NAMALWA (cell line): ENCODE measurements at regions not wholly inside any gene's neighbourhood (a gene's known extent, or its start where the extent isn't known, plus 50 kb on each side); places are given as distances from the start of the nearest gene placed in this dataset.
"Not testable (repeated sequence)": the region's sequence is repeated elsewhere in the genome, so short reads cannot be mapped to it uniquely, and the experiment has no call there.

Source experiments
- DNase-seq: peaks from one replicate; pipeline ENCODE4 v3.0.0-alpha.2; 2015; ENCODE audit warnings: low spot score

GRCh38 chr2:145386973-145387372 is 867.1 kb upstream of the ZEB2 start:
- DNase-seq = no peak

DNA sequence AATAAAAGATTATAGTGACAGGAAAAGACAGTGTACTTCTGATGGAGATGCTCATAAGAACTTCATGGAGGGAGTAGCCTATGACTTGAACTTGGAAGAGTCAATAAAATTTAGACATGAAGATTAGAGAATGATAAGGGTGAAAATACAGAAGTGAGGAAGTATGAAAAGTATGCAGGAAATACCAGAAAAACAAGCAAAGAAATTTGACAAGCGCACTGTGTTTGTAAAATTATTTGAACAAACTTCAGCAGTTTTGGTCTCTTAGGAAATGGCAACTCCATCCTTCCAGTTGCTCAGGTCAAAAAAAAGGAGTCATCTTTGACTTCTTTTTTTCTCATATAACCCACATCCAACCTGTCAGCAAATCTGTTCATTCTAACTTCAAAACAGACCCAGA is 864.0 kb upstream of the ZEB2 start:
- DNase-seq = no peak

GRCh38 chr2:145380436-145381017 is 860.6 kb upstream of the ZEB2 start:
- DNase-seq = no peak

GRCh38 chr2:145379934-145380333 is 860.0 kb upstream of the ZEB2 start:
- DNase-seq = no peak

DNA sequence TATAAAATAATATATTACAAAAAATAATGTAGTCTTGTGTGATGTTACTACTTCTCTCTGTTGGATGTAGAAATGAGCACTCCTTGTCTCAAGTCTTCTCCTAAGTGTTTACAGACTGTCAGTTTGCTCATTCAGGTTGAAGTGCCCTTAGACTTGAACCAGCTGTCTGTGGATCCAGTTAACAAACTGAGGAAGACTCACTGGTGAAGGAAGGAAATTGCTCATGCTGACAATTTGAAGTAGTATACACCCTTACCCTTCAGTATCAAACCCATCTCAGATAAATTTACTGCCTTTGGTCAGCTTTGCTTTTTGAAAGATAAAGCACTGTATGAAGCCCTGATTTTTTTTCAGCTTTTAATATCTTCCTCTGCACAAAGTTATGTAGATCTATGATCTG is 854.2 kb upstream of the ZEB2 start:
- DNase-seq = no peak

GRCh38 chr2:145367334-145367733 is 847.4 kb upstream of the ZEB2 start:
- not testable (repeated sequence) for DNase-seq

DNA sequence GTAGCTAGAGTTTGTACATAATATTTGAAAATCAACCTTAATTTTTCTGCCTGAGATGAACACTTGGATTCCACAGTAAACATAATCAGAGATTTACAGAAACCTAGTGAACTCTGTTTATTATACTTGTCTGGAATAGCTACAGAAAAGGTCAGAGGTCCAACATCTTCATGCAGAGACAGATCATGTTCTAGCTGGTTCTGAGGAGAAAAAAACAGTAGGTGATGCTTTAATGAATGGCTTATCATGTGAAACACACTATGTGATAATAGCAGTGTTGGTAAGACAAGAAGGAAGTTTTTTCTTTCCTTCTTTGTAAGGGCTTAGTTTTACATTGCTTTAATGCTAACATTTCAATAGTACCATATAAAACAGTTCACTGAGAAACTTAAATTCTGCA is 846.4 kb upstream of the ZEB2 start:
- no peak for DNase-seq

GRCh38 chr2:145360129-145360790 is 840.3 kb upstream of the ZEB2 start:
- no peak for DNase-seq

DNA sequence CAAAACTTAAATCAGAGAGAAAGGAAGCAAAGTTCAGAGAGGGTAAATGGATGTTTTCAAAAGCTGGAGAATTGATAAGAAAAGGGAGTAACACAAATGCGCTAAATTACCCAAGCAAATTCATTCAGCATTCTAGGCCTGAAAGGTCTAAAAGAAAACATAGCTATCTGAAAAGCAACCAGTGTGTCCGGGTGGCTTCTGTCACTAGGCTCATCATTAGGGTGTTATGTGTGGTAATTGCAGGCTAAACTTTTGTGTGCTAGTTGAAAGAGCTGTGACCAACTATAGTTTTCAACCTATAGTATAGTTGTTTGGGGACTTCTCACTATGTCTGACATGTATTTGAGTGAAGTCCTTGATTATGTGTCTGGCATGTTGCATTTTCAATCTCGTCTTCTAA is 839.6 kb upstream of the ZEB2 start:
- no peak for DNase-seq

DNA sequence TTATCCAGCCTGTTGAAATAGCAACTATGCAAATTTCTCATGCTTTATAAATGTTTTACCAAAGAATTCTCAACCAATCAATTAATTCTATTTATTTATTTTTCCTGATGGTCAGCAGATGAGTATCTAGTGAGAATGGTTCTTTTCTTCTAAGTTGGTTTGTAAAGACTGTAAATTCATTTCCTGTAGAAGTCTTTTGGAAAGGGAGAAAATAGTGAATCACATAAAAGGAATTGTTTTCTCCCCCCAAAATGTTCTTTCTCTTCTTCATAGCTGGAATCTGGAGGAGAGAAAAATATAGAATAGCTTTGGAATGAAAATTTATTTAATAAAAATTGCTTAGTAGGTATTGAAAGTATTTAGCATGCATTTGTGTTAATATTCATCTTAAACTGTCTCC is 836.1 kb upstream of the ZEB2 start:
- DNase-seq = no peak

- DNase-seq = no peak
Measured at GRCh38 chr2:145352484-145352883, 832.6 kb upstream of the ZEB2 start.

DNA sequence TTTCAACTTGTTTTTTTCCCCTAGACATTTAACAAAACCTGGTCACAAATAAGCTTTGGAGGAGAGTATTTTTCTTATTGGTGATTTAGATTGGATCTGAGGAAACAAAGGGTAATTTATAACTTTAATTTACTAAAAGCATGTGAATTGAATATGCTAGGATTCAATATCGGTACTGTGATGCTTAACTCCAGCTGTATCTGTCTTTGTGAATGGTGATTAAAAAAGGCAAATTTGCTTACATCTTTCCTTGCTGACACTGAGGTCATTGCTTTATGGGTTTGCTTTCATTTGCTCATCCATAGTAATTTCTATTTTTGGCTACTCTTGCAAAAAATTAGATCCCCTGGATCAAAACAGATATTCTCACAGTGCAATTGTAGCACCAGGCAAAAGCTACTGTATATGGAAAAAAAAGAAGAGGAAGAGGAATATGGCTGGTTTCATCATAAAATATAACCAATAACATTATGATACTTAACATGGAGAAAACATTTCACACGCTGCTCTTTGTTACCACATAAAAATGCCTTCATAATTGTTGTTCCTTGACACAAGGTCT is 832.0 kb upstream of the ZEB2 start:
- no peak for DNase-seq

DNA sequence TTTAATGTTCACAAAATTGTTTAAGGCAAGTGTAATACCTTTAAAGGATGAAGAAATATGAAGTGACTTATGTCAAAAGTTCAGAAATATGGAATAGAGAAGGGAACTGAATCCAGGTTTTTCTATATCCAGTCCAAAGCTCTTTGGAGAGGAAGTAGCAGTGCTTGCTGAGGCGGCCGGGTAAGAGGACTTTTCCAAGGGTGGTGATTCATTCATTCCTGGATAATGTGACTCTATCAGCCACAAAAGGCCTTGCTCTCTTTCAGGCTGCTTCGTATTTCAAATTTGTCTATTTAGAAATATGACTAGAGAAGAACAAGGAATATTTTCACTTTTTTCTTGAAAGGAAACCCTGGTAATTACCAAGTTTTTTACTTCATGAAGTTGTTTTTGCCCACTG is 830.1 kb upstream of the ZEB2 start:
- DNase-seq = no peak

GRCh38 chr2:145344076-145344724 is 824.3 kb upstream of the ZEB2 start:
- DNase-seq = no peak

DNA sequence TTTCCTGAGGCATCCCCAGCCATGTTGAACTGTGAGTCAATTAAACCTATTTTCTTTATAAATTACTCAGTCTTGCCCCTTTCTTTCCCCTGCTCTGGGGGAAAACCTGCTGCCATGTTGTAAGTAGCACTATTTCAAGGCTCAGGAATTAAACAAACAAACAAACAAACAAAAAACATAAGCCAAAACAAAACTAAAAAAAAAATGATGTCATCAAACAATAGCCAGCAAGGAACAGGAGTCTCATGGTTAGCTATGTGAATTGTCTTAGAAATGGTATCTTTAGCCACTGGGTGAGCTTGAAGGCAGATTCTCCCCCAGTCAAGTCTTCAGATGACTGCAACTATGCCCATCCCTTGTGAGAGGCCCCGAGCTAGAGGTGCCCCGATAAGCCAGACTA is 823.4 kb upstream of the ZEB2 start:
- no peak for DNase-seq

GRCh38 chr2:145341536-145341935 is 821.6 kb upstream of the ZEB2 start:
- DNase-seq = no peak

GRCh38 chr2:145339646-145340045 is 819.7 kb upstream of the ZEB2 start:
- DNase-seq = no peak

- DNase-seq = no peak
Measured at GRCh38 chr2:145332210-145332898, 812.4 kb upstream of the ZEB2 start.

DNA sequence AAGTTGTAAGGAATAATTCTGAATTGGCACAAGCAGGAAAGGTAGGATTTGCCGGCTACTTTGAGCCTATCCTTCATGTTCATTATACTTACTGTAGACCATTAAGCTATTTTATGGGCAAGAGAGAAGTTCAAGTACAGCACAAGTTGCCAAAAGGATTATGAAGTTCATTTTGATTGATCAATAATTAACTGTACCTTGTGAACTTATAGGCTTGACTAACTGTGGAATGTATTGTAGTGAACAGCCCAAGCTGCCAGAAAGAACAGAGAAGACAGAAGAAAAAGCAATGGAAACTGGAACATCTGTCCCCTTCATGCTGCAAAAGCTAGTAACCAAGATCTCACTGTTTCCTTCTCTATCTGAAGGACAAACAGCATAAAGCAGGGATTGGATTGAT is 810.1 kb upstream of the ZEB2 start:
- no peak for DNase-seq

GRCh38 chr2:145325485-145325884 is 805.6 kb upstream of the ZEB2 start:
- no peak for DNase-seq

GRCh38 chr2:145324748-145325147 is 804.8 kb upstream of the ZEB2 start:
- no peak for DNase-seq

GRCh38 chr2:145323512-145323911 is 803.6 kb upstream of the ZEB2 start:
- no peak for DNase-seq

GRCh38 chr2:145321344-145321743 is 801.4 kb upstream of the ZEB2 start:
- DNase-seq = no peak
